Endodermal cell (in vitro differentiated cells): ENCODE measurements at regions not wholly inside any gene's neighbourhood (a gene's known extent, or its start where the extent isn't known, plus 50 kb on each side); places are given as distances from the start of the nearest gene placed in this dataset.

Source experiments
- DNase-seq: peaks from one replicate; pipeline ENCODE4 v3.0.0-alpha.2; 2017
- H3K27ac ChIP-seq: 2 replicates; pipeline ENCODE4 v1.5.1; 2013; ENCODE audit warnings: mild to moderate bottlenecking, low read depth, low read length, moderate library complexity
- H3K27me3 ChIP-seq: 2 replicates; pipeline ENCODE4 v1.6.1; 2013; ENCODE audit warnings: mild to moderate bottlenecking, low read length, moderate library complexity; ENCODE audit not compliant: insufficient read depth, control insufficient read depth, poor library complexity, severe bottlenecking
- H3K36me3 ChIP-seq: 2 replicates; pipeline ENCODE4 v1.7.0; 2013; ENCODE audit warnings: mild to moderate bottlenecking, low read length, moderate library complexity; ENCODE audit not compliant: control insufficient read depth, insufficient read depth
- H3K4me1 ChIP-seq: one replicate; pipeline ENCODE4 v1.7.0; 2013; ENCODE audit warnings: low read length; ENCODE audit not compliant: control insufficient read depth, insufficient read depth
- H3K4me3 ChIP-seq: 2 replicates; pipeline ENCODE4 v1.5.1; 2013; ENCODE audit warnings: mild to moderate bottlenecking, low read length, moderate library complexity
- H3K9ac ChIP-seq: 2 replicates; pipeline ENCODE4 v1.6.1; 2013; ENCODE audit warnings: mild to moderate bottlenecking, low read length, moderate library complexity; ENCODE audit not compliant: poor library complexity, severe bottlenecking; ENCODE audit errors: extremely low read depth
- H3K9me3 ChIP-seq: 2 replicates; pipeline ENCODE4 v1.6.1; 2013; ENCODE audit warnings: mild to moderate bottlenecking, low read length, moderate library complexity; ENCODE audit not compliant: control insufficient read depth
- H3K27ac Mint-ChIP-seq: 2 replicates; pipeline ENCODE4 v1.8.0; 2020; ENCODE audit warnings: mixed read lengths
- H3K27me3 Mint-ChIP-seq: 2 replicates; pipeline ENCODE4 v1.8.0; 2021; ENCODE audit warnings: mild to moderate bottlenecking, mixed read lengths; ENCODE audit not compliant: insufficient read depth
- H3K36me3 Mint-ChIP-seq: 2 replicates; pipeline ENCODE4 v1.8.0; 2020; ENCODE audit warnings: low read depth, mixed read lengths
- H3K4me1 Mint-ChIP-seq: 2 replicates; pipeline ENCODE4 v1.8.0; 2020; ENCODE audit warnings: mixed read lengths
- H3K4me3 Mint-ChIP-seq: 2 replicates; pipeline ENCODE4 v1.8.0; 2020; ENCODE audit warnings: mild to moderate bottlenecking, moderate library complexity, mixed read lengths
- H3K9me3 Mint-ChIP-seq: 2 replicates; pipeline ENCODE4 v1.8.0; 2020; ENCODE audit warnings: mild to moderate bottlenecking, mixed read lengths
- WGBS, 2 experiments: methylation state at CpG; one replicate each; pipeline versions ENCODE4 v1.1.5 to v1.1.7; 2013; ENCODE audit warnings: missing lambda C conversion rate in 2 of 2, mixed read lengths in 1 of 2; ENCODE audit not compliant: insufficient coverage in 1 of 2, insufficient read length in 1 of 2; 5-methylcytosine and 5-hydroxymethylcytosine counted together
- TF ChIP-seq, protein P1 (sequence below): fragments of 200-600 bp; sonication (generic); conservative IDR thresholded peaks from 2 replicates; pipeline ENCODE4 v1.5.0; 2021; ENCODE audit warnings: antibody characterized with exemption, mild to moderate bottlenecking

DNA sequence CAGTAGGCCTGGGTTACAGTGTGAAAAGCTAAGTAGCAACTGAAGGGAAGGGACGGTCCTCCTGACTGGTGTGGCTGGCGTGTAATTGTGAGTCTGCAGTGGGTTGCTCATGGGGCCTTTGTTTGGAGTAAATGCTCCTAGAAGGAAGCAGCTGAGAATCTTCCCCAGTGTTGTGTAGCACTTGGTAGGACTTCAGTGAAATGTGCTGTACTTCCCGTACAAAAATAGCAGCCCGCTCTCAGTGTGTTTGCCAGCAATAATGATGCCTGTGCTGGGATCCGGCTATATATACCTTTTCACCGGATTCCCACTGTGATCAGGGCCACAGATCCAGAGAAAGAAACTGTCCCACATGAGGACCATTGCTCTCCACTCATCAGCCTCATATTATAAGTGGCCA, 175.7 kb upstream of the NTM start:
- H3K4me1 Mint-ChIP-seq: peaks cover 3% of the 10 kb centered on the region
- no peak for DNase-seq
- no peak overlapping the region for H3K4me3 Mint-ChIP-seq
- Histone ChIP-seq H3K9ac (no peak overlapping the region), H3K27me3 (no peaks in the 10 kb centered on the region), H3K9me3 (no peaks in the 10 kb centered on the region), H3K4me1 (no peaks in the 10 kb centered on the region), H3K27ac (no peak overlapping the region), H3K36me3 (no peaks in the 10 kb centered on the region), H3K4me3 (no peak overlapping the region)
- H3K27ac Mint-ChIP-seq: no peak overlapping the region
- H3K27me3 Mint-ChIP-seq: peaks cover 1% of the 10 kb centered on the region
- no peaks in the 10 kb centered on the region for H3K36me3 Mint-ChIP-seq
- WGBS, 2 experiments: 86 to 94% methylated on average over 4 to 6 of the region's 6 CpGs
- TF ChIP-seq, protein P1, sequence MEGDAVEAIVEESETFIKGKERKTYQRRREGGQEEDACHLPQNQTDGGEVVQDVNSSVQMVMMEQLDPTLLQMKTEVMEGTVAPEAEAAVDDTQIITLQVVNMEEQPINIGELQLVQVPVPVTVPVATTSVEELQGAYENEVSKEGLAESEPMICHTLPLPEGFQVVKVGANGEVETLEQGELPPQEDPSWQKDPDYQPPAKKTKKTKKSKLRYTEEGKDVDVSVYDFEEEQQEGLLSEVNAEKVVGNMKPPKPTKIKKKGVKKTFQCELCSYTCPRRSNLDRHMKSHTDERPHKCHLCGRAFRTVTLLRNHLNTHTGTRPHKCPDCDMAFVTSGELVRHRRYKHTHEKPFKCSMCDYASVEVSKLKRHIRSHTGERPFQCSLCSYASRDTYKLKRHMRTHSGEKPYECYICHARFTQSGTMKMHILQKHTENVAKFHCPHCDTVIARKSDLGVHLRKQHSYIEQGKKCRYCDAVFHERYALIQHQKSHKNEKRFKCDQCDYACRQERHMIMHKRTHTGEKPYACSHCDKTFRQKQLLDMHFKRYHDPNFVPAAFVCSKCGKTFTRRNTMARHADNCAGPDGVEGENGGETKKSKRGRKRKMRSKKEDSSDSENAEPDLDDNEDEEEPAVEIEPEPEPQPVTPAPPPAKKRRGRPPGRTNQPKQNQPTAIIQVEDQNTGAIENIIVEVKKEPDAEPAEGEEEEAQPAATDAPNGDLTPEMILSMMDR: no peak
- H3K9me3 Mint-ChIP-seq: no peaks in the 10 kb centered on the region

DNA sequence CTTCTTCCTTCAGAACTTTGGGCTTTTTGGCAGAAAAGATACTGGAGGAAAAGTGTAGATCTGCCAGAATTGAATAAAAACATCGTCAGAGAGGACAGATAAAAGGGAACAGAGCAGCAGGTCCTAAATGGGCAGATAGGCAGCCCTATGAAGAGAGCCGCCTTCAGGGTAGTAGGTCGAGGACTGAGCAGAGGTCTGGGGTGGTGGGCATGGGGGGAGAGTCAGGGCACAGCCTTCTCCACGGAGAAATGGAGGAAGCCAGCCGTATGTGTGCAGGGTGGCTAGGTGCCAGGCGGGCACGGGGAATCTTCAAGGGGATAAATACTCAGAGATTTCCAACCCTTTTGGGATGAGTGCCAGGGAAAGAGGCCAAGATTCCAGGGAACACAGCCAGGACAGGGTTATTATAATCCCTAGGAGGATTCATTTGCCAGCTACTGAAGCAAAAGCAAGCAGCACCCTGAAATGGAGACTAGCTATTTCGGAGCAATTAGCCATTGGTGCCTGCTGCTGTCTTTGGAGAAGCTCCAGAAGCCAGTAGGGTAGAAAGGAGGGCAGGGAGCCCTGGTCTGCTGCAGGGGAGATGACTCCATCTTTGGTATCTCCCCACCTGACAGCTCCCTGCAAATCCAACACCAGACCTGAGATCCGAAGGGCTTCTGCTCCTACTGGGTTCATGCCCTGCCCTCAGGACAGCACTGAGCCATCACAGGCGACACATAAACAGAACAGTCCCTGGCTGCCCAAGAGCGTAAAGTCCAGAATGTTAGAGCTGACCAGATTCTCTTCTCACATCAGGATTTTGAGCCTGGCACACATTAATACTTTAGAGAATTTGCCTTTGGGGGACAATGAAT, 174.5 kb upstream of the NTM start:
- Mint-ChIP-seq H3K4me1 (peaks cover 3% of the 10 kb centered on the region), H3K27ac (no peak overlapping the region), H3K27me3 (peaks cover 1% of the 10 kb centered on the region), H3K4me3 (no peak overlapping the region), H3K9me3 (no peaks in the 10 kb centered on the region), H3K36me3 (no peaks in the 10 kb centered on the region)
- no peaks in the 10 kb centered on the region for H3K9me3 ChIP-seq
- no peak overlapping the region for H3K4me3 ChIP-seq
- H3K36me3 ChIP-seq: no peaks in the 10 kb centered on the region
- no peak overlapping the region for H3K9ac ChIP-seq
- H3K27me3 ChIP-seq: no peaks in the 10 kb centered on the region
- WGBS, 2 experiments: 91 to 95% methylated on average over 10 to 11 of the region's 11 CpGs
- H3K4me1 ChIP-seq: no peaks in the 10 kb centered on the region
- DNase-seq: no peak
- H3K27ac ChIP-seq: no peak overlapping the region
- TF ChIP-seq, protein P1: no peak

DNA sequence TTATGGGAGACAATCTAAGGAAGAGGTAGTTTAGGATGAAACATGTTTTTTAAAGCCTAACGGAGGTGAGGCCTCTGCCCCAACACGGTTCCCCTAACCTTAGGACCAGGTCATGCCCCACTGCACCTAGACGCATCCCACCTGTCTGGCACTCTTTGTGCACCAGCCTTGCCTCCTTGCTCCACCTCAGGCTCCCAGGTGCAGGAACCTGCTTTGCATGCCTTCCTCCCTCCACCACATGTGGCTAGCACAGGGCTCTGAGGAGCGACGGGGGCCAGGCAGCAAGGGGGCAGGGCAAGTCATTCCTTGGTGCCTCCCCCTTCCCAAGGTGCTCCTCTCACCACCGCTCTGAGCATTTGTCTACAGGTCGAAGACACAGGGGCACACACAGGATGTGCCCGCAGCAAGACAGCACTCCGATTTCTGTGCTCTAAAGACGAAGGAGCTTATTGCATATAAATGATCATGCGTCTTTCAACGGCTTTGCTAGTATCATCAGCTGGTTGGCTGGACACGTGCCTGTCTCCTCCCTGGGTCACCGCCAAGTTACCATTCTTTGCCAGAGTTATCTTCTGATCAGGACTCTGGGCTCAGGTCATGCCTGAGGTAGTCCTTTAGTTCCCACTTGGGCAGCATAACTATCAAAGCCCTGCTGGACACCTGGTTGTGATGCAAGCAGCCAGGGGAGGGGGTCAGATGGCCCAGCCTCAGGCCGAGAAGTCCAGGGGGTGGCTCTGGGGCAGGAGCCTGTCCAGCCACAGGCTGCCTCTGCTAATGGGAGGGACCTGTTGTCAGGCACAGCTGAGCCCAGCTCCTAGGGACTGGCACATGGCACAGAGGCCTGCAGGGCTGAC, 172.0 kb upstream of the NTM start:
- Mint-ChIP-seq H3K27me3 (peaks cover 4% of the 10 kb centered on the region), H3K9me3 (no peaks in the 10 kb centered on the region), H3K27ac (no peak overlapping the region), H3K4me3 (no peak overlapping the region), H3K4me1 (peaks cover 3% of the 10 kb centered on the region), H3K36me3 (no peaks in the 10 kb centered on the region)
- Histone ChIP-seq H3K4me3 (no peak overlapping the region), H3K36me3 (no peaks in the 10 kb centered on the region), H3K9me3 (no peaks in the 10 kb centered on the region), H3K27me3 (no peaks in the 10 kb centered on the region), H3K9ac (no peak overlapping the region), H3K4me1 (no peaks in the 10 kb centered on the region), H3K27ac (no peak overlapping the region)
- DNase-seq: no peak
- TF ChIP-seq, protein P1: no peak
- 84 to 88% methylated on average over 10 to 15 of the region's 15 CpGs for WGBS, 2 experiments
